ENCODE measurements at regions not wholly inside any gene's neighbourhood (a gene's known extent, or its start where the extent isn't known, plus 50 kb on each side); places are given as distances from the start of the nearest gene placed in this dataset.
"Not testable (repeated sequence)": the region's sequence is repeated elsewhere in the genome, so short reads cannot be mapped to it uniquely, and the experiment has no call there.

GRCh38 chr10:64976150-64976549, 1454.9 kb downstream of the REEP3 start:
- DNase-seq, result no peak

GRCh38 chr10:64977915-64978314, 1456.7 kb downstream of the REEP3 start:
- DNase-seq, result no peak

GRCh38 chr10:64996886-64997285, 1475.7 kb downstream of the REEP3 start:
- no peak for DNase-seq

- DNase-seq, result no peak
Observed at GRCh38 chr10:65010845-65011244, 1489.6 kb downstream of the REEP3 start.

- DNase-seq, result no peak
Observed at GRCh38 chr10:65017523-65017922, 1496.3 kb downstream of the REEP3 start.

GRCh38 chr10:65024886-65025285, 1503.7 kb downstream of the REEP3 start:
- DNase-seq, result no peak

- DNase-seq, result no peak
Observed at GRCh38 chr10:65030263-65030662, 1509.1 kb downstream of the REEP3 start.

- DNase-seq, result no peak
Observed at GRCh38 chr10:65032867-65033769, 1511.9 kb downstream of the REEP3 start.

- no peak for DNase-seq
Observed at GRCh38 chr10:65033957-65034356, 1512.8 kb downstream of the REEP3 start.

GRCh38 chr10:65040796-65041195, 1519.6 kb downstream of the REEP3 start:
- DNase-seq, result no peak

GRCh38 chr10:65041307-65041706, 1520.1 kb downstream of the REEP3 start:
- no peak for DNase-seq

- no peak for DNase-seq
Observed at GRCh38 chr10:65042496-65042895, 1521.3 kb downstream of the REEP3 start.

- DNase-seq, result no peak
Observed at GRCh38 chr10:65046831-65047230, 1525.6 kb downstream of the REEP3 start.

- DNase-seq, result not testable (repeated sequence)
Observed at GRCh38 chr10:65052111-65052510, 1530.9 kb downstream of the REEP3 start.

- not testable (repeated sequence) for DNase-seq
Observed at GRCh38 chr10:65053397-65053796, 1532.2 kb downstream of the REEP3 start.

GRCh38 chr10:65053831-65054351, 1532.7 kb downstream of the REEP3 start:
- not testable (repeated sequence) for DNase-seq

GRCh38 chr10:65054701-65055100, 1533.5 kb downstream of the REEP3 start:
- not testable (repeated sequence) for DNase-seq

- no peak for DNase-seq
Observed at GRCh38 chr10:65065278-65065677, 1544.1 kb downstream of the REEP3 start.

- DNase-seq, result no peak
Observed at GRCh38 chr10:65083222-65083621, 1562.0 kb downstream of the REEP3 start.

GRCh38 chr10:65090991-65091390, 1569.8 kb downstream of the REEP3 start:
- DNase-seq, result no peak

- DNase-seq, result no peak
Observed at GRCh38 chr10:65100146-65100545, 1578.9 kb downstream of the REEP3 start.

- DNase-seq, result not testable (repeated sequence)
Observed at GRCh38 chr10:65100881-65101280, 1579.7 kb downstream of the REEP3 start.

- no peak for DNase-seq
Observed at GRCh38 chr10:65110009-65110408, 1588.8 kb downstream of the REEP3 start.

GRCh38 chr10:65111059-65111458, 1589.9 kb downstream of the REEP3 start:
- DNase-seq, result not testable (repeated sequence)

GRCh38 chr10:65112573-65112972, 1591.4 kb downstream of the REEP3 start:
- no peak for DNase-seq
